SK-N-SH (cell line): ENCODE measurements at regions not wholly inside any gene's neighbourhood (a gene's known extent, or its start where the extent isn't known, plus 50 kb on each side); places are given as distances from the start of the nearest gene placed in this dataset.

Source experiments
- CTCF ChIA-PET: fragments of 300-600, 350-600 bp; formaldehyde crosslinking; extraction: SDS; loops from one replicate; lab custom pipeline; 2021; lab: Yijun Ruan, JAX
- POLR2A ChIA-PET: fragments of 350-600 bp; sonication (Branson Sonifier 250); formaldehyde crosslinking; extraction: SDS; loops from one replicate; lab custom pipeline; 2020; ENCODE audit warnings: antibody characterized with exemption, inconsistent platforms; lab: Yijun Ruan, JAX
- DNase-seq: peaks from one replicate; pipeline ENCODE4 v3.0.0; 2012
- H2AFZ ChIP-seq: fragments of 200-600 bp; sonication (generic); 2 replicates; pipeline ENCODE4 v1.8.1; 2016; ENCODE audit warnings: antibody characterized with exemption, mild to moderate bottlenecking, low read depth
- H3F3A ChIP-seq: fragments of 200-600 bp; sonication (generic); replicated peaks from 2 replicates; pipeline ENCODE3; 2016; ENCODE audit warnings: antibody characterized with exemption, mild to moderate bottlenecking; ENCODE audit not compliant: insufficient read depth
- H3K27ac ChIP-seq, 2 experiments: fragments of 200-500 bp in 1 of 2; fragments of 200-600 bp in 1 of 2; sonication (Bioruptor generic) in 1 of 2; sonication (generic), shearing (Covaris generic) in 1 of 2; 2 replicates each; pipeline versions ENCODE4 v1.5.1 to v1.6.1; 2014 to 2016; ENCODE audit warnings: low read depth in 2 of 2, inconsistent platforms in 1 of 2, low read length in 1 of 2, mild to moderate bottlenecking in 1 of 2, mixed read lengths in 1 of 2
- H3K27me3 ChIP-seq: fragments of 200-600 bp; sonication (generic), shearing (Covaris generic); 2 replicates; pipeline ENCODE4 v1.6.1; 2016; ENCODE audit warnings: mixed run types; ENCODE audit not compliant: insufficient read depth
- H3K36me3 ChIP-seq, 2 experiments: fragments of 200-500 bp in 1 of 2; fragments of 200-600 bp in 1 of 2; sonication (Bioruptor generic) in 1 of 2; sonication (generic) in 1 of 2; replicated peaks in 1 of 2; 2 replicates each; pipeline versions ENCODE3 to v1.5.1; 2014 to 2016; ENCODE audit warnings: low read length in 1 of 2, mild to moderate bottlenecking in 1 of 2; ENCODE audit not compliant: insufficient read depth in 2 of 2, control insufficient read depth in 1 of 2
- H3K4me1 ChIP-seq, 2 experiments: fragments of 200-500 bp in 1 of 2; fragments of 200-600 bp in 1 of 2; sonication (Bioruptor generic) in 1 of 2; sonication (generic), shearing (Covaris generic) in 1 of 2; 2 replicates each; pipeline versions ENCODE4 v1.5.1 to v1.6.1; 2014 to 2016; ENCODE audit warnings: low read depth in 1 of 2, low read length in 1 of 2, mixed run types in 1 of 2; ENCODE audit not compliant: insufficient read depth in 2 of 2, control insufficient read depth in 1 of 2
- H3K4me2 ChIP-seq: fragments of 200-600 bp; sonication (generic), shearing (Covaris generic); 2 replicates; pipeline ENCODE4 v1.6.1; 2017; ENCODE audit warnings: mixed run types
- H3K4me3 ChIP-seq, 2 experiments: fragments of 200-500 bp in 1 of 2; fragments of 200-600 bp in 1 of 2; sonication (Bioruptor generic) in 1 of 2; sonication (generic), shearing (Covaris generic) in 1 of 2; 2 replicates each; pipeline versions ENCODE4 v1.5.1 to v1.8.1; 2014 to 2016; ENCODE audit warnings: low read depth in 2 of 2, inconsistent platforms in 1 of 2, low read length in 1 of 2, mild to moderate bottlenecking in 1 of 2, mixed read lengths in 1 of 2, moderate library complexity in 1 of 2
- H3K79me2 ChIP-seq: fragments of 200-600 bp; sonication (generic); 2 replicates; pipeline ENCODE4 v1.8.1; 2017; ENCODE audit warnings: mild to moderate bottlenecking; ENCODE audit not compliant: insufficient read depth
- H3K9ac ChIP-seq: fragments of 200-600 bp; sonication (generic); 2 replicates; pipeline ENCODE4 v1.6.1; 2017; ENCODE audit warnings: mixed run types
- H3K9me2 ChIP-seq: fragments of 200-600 bp; sonication (generic); 2 replicates; pipeline ENCODE4 v1.6.1; 2017; ENCODE audit warnings: mixed run types
- H3K9me3 ChIP-seq: fragments of 200-600 bp; sonication (generic); 2 replicates; pipeline ENCODE4 v1.6.1; 2017; ENCODE audit warnings: mixed run types, mild to moderate bottlenecking, moderate library complexity
- H4K20me1 ChIP-seq: fragments of 200-600 bp; sonication (generic); 2 replicates; pipeline ENCODE4 v1.6.1; 2017; ENCODE audit warnings: mild to moderate bottlenecking, mixed run types; ENCODE audit not compliant: insufficient read depth
- ELF1 ChIP-seq: IDR thresholded peaks from 2 replicates; pipeline ENCODE4 v1.4.0; 2012
- FOXJ3 ChIP-seq: sonication (generic); formaldehyde crosslinking; IDR thresholded peaks from 2 replicates; pipeline ENCODE4 v1.5.1; 2020; ENCODE audit warnings: mild to moderate bottlenecking, missing genetic modification reagents
- MEF2A ChIP-seq: IDR thresholded peaks from 2 replicates; pipeline ENCODE4 v1.4.0; 2012; ENCODE audit warnings: low read depth, borderline replicate concordance
- NFIC ChIP-seq: IDR thresholded peaks from 2 replicates; pipeline ENCODE4 v1.4.0; 2012; ENCODE audit warnings: borderline replicate concordance
- POLR2AphosphoS5 ChIP-seq: IDR thresholded peaks from 2 replicates; pipeline ENCODE4 v1.6.1; 2012; ENCODE audit warnings: low read depth, low read length
- TAF1 ChIP-seq: IDR thresholded peaks from 2 replicates; pipeline ENCODE4 v1.6.1; 2012; ENCODE audit warnings: low read depth, mild to moderate bottlenecking, low read length, moderate library complexity, borderline replicate concordance
- TEAD4 ChIP-seq: IDR thresholded peaks from 2 replicates; pipeline ENCODE4 v1.4.0; 2012; ENCODE audit warnings: mild to moderate bottlenecking, borderline replicate concordance; ENCODE audit not compliant: insufficient read depth
- USF2 ChIP-seq: fragments of 150-350 bp; IDR thresholded peaks from 2 replicates; pipeline ENCODE4 v1.6.1; 2017; ENCODE audit warnings: antibody characterized with exemption, low read length, low read depth, borderline replicate concordance
- WGBS: methylation state at CpG from one replicate; pipeline ENCODE4 v1.1.6; 2017; ENCODE audit warnings: low lambda C conversion rate; 5-methylcytosine and 5-hydroxymethylcytosine counted together
- TF ChIP-seq, protein P1 (sequence below): IDR thresholded peaks from 2 replicates; pipeline ENCODE4 v1.4.0; 2012; ENCODE audit warnings: low read depth

DNA sequence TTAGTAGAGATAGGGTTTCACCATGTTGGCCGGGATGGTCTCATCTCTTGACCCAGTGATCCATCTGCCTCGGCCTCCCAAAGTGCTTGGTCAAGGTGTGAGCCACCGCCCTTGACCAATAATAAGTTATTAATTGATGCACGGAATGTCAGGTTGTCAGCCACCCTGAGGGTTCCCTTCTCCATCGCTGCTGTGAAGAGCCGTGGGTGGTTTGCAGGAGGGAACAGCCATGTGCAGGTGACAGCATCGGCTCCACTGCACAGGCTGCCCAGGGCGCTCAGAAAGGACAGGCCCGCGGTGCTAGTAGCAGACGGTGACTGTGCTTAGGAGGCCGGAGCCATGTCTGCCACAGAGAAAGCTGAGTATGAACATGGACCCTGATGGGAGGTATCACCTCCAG lies 814.0 kb downstream of the BRD1 start:
- CTCF ChIA-PET = interaction anchor here (0.9 to 2.3 kb wide), 3 partner anchors 10 to 292 kb away, joined by 3 to 6 read pairs (median 5); no protein-coding TSS in a partner anchor
- H4K20me1 ChIP-seq = no peaks in the 10 kb centered on the region
- H3K9me3 ChIP-seq = no peaks in the 10 kb centered on the region
- TF ChIP-seq TEAD4 (no peak), ELF1 (no peak), TAF1 (no peak), POLR2AphosphoS5 (no peak), MEF2A (no peak), FOXJ3 (CRISPR knock-in tag) (no peak), USF2 (no peak), NFIC (no peak)
- TF ChIP-seq, protein P1, sequence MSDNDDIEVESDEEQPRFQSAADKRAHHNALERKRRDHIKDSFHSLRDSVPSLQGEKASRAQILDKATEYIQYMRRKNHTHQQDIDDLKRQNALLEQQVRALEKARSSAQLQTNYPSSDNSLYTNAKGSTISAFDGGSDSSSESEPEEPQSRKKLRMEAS = no peak
- TF ChIP-seq, all 33 proteins: peak for 0
- peak overlapping the region in 1 of 2 experiments; percentile 92; a peak in 2 of 4 replicates for H3K27ac ChIP-seq
- H3K79me2 ChIP-seq = no peaks in the 10 kb centered on the region
- H3K4me3 ChIP-seq = no peak overlapping the region
- peak; percentile 8 for DNase-seq
- H3F3A ChIP-seq = no peaks in the 10 kb centered on the region
- POLR2A ChIA-PET = no interaction called here
- H2AFZ ChIP-seq = no peak overlapping the region
- H3K27me3 ChIP-seq = peaks cover 17% of the 10 kb centered on the region; the same call in 1 of the 2 replicates
- WGBS = 28% methylated on average over 11 of the region's 12 CpGs
- no peaks in the 10 kb centered on the region for H3K36me3 ChIP-seq
- no peak overlapping the region for H3K4me2 ChIP-seq
- no peak overlapping the region for H3K9ac ChIP-seq
- no peaks in the 10 kb centered on the region for H3K9me2 ChIP-seq
- H3K4me1 ChIP-seq = peaks cover 0 to 69% of the 10 kb centered on the region in 2 experiments; a peak in 2 of 4 replicates

GRCh38 chr22:49012712-49013395 lies 814.8 kb downstream of the BRD1 start:
- Histone ChIP-seq H3K9me2 (no peaks in the 10 kb centered on the region), H3K4me3 (no peak overlapping the region), H3K4me1 (peaks cover 0 to 69% of the 10 kb centered on the region in 2 experiments; a peak in 2 of 4 replicates), H3F3A (no peaks in the 10 kb centered on the region), H4K20me1 (no peaks in the 10 kb centered on the region), H3K27ac (peak overlapping the region in 1 of 2 experiments; percentile 92; a peak in 2 of 4 replicates), H3K79me2 (no peaks in the 10 kb centered on the region), H3K27me3 (peaks cover 21% of the 10 kb centered on the region; the same call in 1 of the 2 replicates), H3K9me3 (no peaks in the 10 kb centered on the region), H3K36me3 (no peaks in the 10 kb centered on the region), H2AFZ (no peak overlapping the region), H3K4me2 (no peak overlapping the region), H3K9ac (no peak overlapping the region)
- DNase-seq = peak; percentile 30
- 15% methylated on average over 12 of the region's 12 CpGs for WGBS
- CTCF ChIA-PET = interaction anchor here (0.6 to 1.5 kb wide), 3 partner anchors 14 to 148 kb away, joined by 3 to 5 read pairs (median 3); no protein-coding TSS in a partner anchor
- POLR2A ChIA-PET = no interaction called here
- 0 out of 2 replicates have a peak, but pooled peaks have one; percentile 6 for TF ChIP-seq FOXJ3 (CRISPR knock-in tag)
- TF ChIP-seq MEF2A = no peak
